NCI-H1417 (cell line): ENCODE measurements at regions not wholly inside any gene's neighbourhood (a gene's known extent, or its start where the extent isn't known, plus 50 kb on each side); places are given as distances from the start of the nearest gene placed in this dataset.

Source experiments
- DNase-seq, 3 experiments: peaks; one replicate each; lab custom pipeline; 2025; lab: John Stamatoyannopoulos, UW

DNA sequence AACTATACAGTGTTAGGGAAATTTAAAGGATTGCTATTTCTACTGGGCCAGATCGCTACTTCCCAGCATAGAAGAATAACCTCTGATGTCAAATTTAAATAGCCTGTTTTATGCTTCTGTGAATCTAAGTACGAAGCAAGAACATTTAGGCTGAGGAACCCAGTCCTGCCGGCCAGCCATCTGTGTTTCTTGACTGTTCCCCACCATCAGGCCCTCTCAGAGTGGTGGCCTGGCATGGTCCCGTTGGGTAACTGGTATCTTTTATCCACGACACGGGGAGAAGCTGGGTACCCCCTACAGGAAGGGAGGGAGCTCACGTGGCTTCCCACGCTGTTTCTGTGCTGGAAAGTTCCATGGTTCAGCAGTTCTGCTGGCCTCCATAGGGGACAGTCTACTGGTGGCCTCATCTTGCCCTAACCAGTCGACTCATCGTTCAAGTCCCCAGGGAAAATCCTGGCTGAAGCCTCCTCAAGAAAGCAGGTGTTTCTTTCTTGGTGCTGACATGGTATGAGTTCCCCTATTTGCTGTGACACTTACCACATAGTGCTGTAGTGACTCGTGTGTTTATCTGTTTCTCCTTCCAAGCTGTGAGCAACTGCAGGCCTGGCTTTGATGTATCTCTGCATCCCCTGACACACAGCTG is 201.7 kb upstream of the NLRP1 start:
- DNase-seq: no peak

DNA sequence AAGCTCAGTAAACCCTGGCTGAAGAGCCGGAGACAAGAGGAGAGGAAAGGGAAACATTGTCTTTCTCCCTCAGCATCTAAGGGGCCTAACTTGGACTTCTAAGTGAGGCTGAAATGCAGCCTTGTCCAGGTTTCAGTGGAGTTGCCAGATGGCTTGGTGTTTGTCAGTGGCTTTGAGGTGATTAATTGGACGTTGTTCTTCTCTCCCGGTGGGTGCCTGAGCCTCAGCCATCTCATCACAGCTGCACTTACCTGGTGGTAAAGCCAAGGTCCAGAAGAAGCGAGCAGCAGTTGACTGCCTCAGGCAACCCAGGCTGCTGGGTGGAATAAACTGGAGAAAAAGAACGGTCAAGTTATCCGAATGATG is 202.2 kb upstream of the NLRP1 start:
- peak in 2 of 3 experiments; percentile 2 to 22 for DNase-seq

- no peak for DNase-seq
Measured at GRCh38 chr17:5788266-5788900, 204.1 kb upstream of the NLRP1 start.

- no peak for DNase-seq
Measured at GRCh38 chr17:5789528-5789927, 205.2 kb upstream of the NLRP1 start.

DNA sequence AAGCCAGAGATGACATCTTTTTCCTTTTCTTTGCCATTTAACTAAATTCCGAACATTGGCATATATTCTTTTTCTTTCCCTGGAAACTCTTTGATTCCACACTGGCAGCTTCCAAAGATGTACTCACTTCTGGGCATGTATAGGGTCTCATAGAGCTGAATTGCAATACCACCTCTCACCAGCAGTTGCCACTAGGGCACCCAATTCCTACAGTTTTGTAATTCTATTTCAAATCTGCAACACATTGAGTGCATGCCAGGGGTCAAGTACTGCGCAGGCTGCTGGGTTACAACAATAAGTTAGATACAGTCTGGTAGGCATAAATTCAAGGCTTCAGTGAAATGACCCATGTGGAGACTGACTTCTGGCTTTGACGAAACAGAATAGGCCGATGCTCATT is 208.8 kb upstream of the NLRP1 start:
- no peak for DNase-seq

DNA sequence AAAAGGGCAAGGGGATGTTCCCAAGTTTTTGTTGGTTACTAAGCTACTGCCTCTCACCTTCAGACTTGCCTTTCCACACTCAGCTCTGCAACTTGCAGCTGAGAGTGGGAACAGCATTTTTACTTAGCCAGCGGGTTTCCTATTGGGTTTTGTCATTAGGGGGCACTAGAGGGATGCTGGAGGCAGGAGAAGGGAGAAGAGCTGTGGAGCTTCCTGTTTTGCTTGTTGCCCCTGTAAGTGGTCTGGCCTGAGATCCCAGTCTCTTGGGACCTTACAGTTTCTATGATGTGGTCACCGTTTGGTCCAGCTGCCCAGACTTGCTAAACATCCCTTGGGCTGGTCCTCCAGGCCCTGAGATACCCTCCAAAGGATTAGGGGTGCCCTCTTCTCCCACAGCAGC is 209.6 kb upstream of the NLRP1 start:
- peak in 1 of 3 experiments; percentile 5 for DNase-seq

GRCh38 chr17:5794385-5794784 is 210.1 kb upstream of the NLRP1 start:
- DNase-seq: no peak

GRCh38 chr17:5794881-5795506 is 210.7 kb upstream of the NLRP1 start:
- DNase-seq: no peak

DNA sequence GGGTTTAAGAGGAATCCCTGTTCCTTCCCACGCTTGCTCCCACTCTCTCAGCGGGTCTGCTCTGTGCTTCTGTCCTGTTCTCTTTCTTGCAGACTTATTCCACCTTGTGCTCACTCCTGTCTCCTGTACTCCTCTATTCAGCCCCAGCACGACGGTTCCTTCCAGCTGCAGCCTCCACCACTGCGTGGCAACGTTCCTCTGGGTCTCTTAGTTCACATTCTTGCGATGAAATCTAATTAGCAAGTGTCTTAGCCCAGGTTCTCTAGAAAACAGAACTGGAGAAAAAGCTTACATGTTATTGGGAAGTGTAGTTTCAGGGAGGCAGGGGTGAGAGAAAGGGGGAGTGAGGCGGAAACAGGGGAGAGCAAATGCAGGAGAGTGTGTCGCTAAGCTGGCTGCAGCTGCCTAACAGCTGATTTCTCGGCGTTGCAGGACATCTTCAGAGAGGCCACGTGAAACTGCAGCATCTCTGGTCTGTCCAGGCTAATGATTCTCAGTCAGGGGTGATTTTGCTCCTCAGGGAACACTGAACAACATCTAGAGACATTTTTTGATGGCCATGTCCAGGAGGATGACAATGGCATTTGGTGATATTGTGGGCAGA is 213.2 kb upstream of the NLRP1 start:
- DNase-seq: no peak

DNA sequence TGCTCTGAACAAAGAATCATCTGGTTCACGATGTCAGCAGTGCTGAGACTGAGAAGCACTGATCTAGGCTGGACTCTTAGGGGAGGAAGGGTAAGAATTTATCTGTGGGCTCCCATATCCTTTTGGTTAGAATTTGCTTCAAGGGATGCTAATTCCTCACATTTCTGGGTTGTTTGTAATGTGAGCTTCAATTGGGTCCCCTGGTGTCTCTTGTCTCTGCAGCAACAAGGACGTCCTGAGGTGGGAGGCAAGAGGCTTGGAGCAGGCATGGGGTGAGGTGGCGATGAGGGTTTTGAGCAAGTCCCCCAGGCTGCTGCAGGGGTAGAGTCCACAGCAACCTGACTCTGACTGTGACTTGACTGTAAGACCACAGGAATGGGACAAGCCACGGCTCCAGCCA is 213.8 kb upstream of the NLRP1 start:
- no peak for DNase-seq

- DNase-seq: no peak
Measured at GRCh38 chr17:5800131-5800530, 215.8 kb upstream of the NLRP1 start.

DNA sequence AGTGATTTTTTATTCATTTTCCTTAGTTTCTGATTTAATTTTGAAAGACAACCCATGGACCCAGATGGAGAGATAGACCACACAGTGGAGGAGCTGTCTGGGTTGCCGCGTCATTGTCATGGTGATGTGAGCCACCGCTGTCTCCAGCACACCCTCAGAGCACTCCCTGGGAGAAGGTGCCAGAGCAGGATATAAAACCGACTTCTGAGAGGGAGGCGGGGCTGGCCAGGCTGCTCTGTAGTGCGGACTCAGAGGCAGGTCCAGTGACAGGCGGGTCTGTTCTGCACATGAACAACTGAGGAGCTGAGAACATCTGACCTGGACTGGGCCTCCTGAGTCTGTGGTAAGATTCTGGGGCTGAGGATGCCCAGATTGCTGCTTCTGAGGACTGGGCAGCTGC is 216.3 kb upstream of the NLRP1 start:
- DNase-seq: peak in 1 of 3 experiments; percentile 3

DNA sequence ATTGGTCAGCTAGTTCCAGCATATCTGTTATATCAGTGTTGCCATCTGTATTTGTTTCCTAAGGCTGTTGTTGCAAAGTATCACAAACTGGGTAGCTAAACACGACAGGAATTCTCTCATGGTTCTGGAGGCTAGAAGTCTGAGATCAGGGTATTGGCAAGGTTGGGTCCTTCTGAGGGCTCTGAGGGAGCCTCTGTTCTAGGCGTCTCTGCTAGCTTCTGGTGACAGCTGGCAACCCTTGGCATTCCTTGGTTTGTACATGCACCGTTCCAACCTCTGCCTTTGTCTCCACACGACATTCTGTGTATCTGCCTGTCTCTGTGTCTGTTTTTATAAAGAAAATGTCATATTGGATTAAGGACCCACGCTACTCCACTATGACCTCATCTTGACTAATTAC is 219.9 kb upstream of the NLRP1 start:
- no peak for DNase-seq

GRCh38 chr17:5809056-5809455 is 224.7 kb upstream of the NLRP1 start:
- DNase-seq: no peak

GRCh38 chr17:5809580-5810188 is 225.4 kb upstream of the NLRP1 start:
- peak in 1 of 3 experiments; percentile 1 for DNase-seq

DNA sequence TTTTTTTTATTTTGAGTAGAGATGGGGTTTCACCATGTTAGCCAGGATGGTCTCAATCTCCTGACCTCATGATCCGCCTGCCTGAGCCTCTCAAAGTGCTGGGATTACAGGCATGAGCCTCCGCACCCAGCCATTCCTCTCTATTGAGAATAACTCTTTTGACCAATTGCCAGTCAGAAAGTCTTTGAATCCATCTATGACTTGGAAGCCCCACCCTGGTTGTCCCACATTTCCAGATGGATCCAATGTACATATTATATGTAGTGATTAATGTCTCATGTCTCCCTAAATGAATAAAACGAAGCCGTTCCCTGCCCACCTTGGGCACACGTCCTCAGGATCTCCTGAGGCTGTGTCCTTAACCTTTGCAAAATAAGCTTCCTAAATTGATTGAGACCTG is 228.3 kb upstream of the NLRP1 start:
- DNase-seq: no peak

DNA sequence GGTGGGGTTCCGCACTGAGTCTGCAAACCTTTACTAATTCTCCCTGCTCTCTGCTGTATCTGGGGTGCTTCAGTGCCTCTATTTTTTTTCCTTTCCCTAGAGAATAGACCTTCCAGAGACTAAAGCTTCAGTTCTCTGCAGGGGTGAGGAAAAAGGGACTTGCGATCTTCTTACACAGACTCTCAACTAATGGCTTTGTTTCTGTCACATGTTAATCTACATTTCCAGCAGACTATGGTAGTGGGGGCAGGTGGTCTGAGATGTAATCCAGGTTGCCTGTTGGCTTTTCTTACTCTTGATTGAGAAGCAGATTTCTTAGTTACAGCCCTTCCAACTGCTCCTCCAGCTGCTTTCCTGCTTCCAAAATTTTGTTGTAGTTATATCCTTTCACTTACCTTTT is 229.0 kb upstream of the NLRP1 start:
- DNase-seq: no peak

GRCh38 chr17:5815396-5815795 is 231.1 kb upstream of the NLRP1 start:
- no peak for DNase-seq

- DNase-seq: no peak
Measured at GRCh38 chr17:5816491-5817070, 232.3 kb upstream of the NLRP1 start.

DNA sequence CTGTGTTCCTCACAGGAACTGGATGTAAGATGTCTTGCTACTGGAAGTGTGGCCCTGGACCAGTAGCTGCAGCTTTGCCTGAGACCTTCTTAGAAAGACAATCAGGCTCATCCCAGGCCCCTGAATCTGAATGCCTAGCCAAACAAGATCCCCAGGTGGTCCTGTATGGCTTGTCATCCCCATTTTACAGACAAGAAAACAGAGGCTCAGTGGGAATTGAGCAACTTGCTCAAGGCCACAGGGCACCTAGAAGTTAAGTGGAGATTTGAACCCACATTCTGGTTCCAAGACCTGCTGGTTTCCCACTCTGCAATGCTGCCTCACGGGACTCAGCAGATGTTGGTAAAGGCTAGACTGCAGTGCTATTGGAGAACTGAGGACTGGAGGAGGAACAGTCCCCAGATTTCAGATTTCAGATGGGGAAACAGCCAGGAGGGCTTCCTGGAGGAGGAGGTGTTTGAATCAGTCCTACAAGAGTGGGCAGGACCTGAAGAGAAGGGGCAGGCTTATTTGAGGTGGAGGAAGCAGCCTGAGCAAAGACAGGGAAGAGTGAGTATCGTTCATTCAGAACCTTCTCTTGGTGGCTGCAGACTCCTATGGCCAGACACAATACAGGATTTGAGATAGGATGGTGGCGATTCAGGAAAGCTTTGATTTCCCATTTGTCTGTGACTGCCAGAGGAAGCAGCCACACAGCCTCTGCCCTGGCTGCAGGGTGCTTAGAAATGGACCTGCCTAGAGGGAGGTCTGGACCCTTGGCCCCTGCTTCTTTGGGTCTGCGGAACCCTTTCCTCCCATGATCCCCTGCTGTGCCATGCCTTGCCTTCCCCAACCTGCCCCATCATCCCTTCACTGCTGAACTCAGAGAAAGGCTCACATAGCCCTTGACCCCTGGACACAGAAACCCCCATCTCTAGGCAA is 233.4 kb upstream of the NLRP1 start:
- no peak for DNase-seq

GRCh38 chr17:5819396-5819795 is 235.1 kb upstream of the NLRP1 start:
- no peak for DNase-seq
